DND-41 (cell line): ENCODE measurements at regions not wholly inside any gene's neighbourhood (a gene's known extent, or its start where the extent isn't known, plus 50 kb on each side); places are given as distances from the start of the nearest gene placed in this dataset.

Source experiments
- ATAC-seq: fragments of 200-7000 bp; cut with Tn5 transposase; 3 replicates; pipeline ENCODE4 v1.9.1; 2021; ENCODE audit warnings: low read depth; ENCODE audit not compliant: insufficient read depth
- DNase-seq: peaks from one replicate; pipeline ENCODE4 v3.0.0-alpha.2; 2020
- H2AFZ ChIP-seq: 2 replicates; pipeline ENCODE4 v1.6.0; 2012; ENCODE audit warnings: low read depth, low read length
- H3K27ac ChIP-seq: 2 replicates; pipeline ENCODE4 v1.5.1; 2012; ENCODE audit warnings: low read length, inconsistent platforms
- H3K27me3 ChIP-seq: fragments of 200-600 bp; sonication (generic); 2 replicates; pipeline ENCODE4 v1.6.0; 2012; ENCODE audit warnings: low read length, mild to moderate bottlenecking, inconsistent platforms; ENCODE audit not compliant: insufficient read depth, poor library complexity
- H3K36me3 ChIP-seq: 2 replicates; pipeline ENCODE4 v1.5.1; 2012; ENCODE audit warnings: low read length, inconsistent platforms; ENCODE audit not compliant: insufficient read depth
- H3K4me1 ChIP-seq: 2 replicates; pipeline ENCODE4 v1.5.1; 2012; ENCODE audit warnings: mild to moderate bottlenecking, low read length; ENCODE audit not compliant: insufficient read depth
- H3K4me2 ChIP-seq: 2 replicates; pipeline ENCODE4 v1.6.0; 2012; ENCODE audit warnings: mild to moderate bottlenecking, moderate library complexity, low read length, inconsistent platforms; ENCODE audit not compliant: insufficient read depth
- H3K4me3 ChIP-seq, 2 experiments: fragments of 200-600 bp in 1 of 2; shearing (Covaris generic) in 1 of 2; 2 replicates each; pipeline ENCODE4 v1.5.1; 2012 to 2016; ENCODE audit warnings: inconsistent platforms in 2 of 2, low read length in 2 of 2, mild to moderate bottlenecking in 2 of 2, low read depth in 1 of 2, moderate library complexity in 1 of 2
- H3K79me2 ChIP-seq: 2 replicates; pipeline ENCODE4 v1.6.0; 2012; ENCODE audit warnings: low read length, inconsistent platforms; ENCODE audit not compliant: insufficient read depth
- H3K9ac ChIP-seq: 2 replicates; pipeline ENCODE4 v1.6.0; 2012; ENCODE audit warnings: low read depth, mild to moderate bottlenecking, inconsistent platforms, low read length, moderate library complexity
- H3K9me3 ChIP-seq: 2 replicates; pipeline ENCODE4 v1.5.1; 2012; ENCODE audit warnings: low read length, moderate library complexity, mild to moderate bottlenecking, inconsistent platforms; ENCODE audit not compliant: insufficient read depth, severe bottlenecking
- H4K20me1 ChIP-seq: 2 replicates; pipeline ENCODE4 v1.6.0; 2012; ENCODE audit warnings: low read length; ENCODE audit not compliant: insufficient read depth
- EZH2 ChIP-seq: IDR thresholded peaks from 3 replicates; pipeline ENCODE4 v1.6.1; 2012; ENCODE audit warnings: borderline replicate concordance, low read depth, mild to moderate bottlenecking, moderate library complexity, low read length, inconsistent platforms; ENCODE audit not compliant: severe bottlenecking
- TF ChIP-seq, protein P1 (sequence below): IDR thresholded peaks from 2 replicates; pipeline ENCODE4 v1.5.1; 2012; ENCODE audit warnings: borderline replicate concordance, low read length, moderate library complexity, mild to moderate bottlenecking; ENCODE audit not compliant: poor library complexity, severe bottlenecking; ENCODE audit errors: extremely low read depth

DNA sequence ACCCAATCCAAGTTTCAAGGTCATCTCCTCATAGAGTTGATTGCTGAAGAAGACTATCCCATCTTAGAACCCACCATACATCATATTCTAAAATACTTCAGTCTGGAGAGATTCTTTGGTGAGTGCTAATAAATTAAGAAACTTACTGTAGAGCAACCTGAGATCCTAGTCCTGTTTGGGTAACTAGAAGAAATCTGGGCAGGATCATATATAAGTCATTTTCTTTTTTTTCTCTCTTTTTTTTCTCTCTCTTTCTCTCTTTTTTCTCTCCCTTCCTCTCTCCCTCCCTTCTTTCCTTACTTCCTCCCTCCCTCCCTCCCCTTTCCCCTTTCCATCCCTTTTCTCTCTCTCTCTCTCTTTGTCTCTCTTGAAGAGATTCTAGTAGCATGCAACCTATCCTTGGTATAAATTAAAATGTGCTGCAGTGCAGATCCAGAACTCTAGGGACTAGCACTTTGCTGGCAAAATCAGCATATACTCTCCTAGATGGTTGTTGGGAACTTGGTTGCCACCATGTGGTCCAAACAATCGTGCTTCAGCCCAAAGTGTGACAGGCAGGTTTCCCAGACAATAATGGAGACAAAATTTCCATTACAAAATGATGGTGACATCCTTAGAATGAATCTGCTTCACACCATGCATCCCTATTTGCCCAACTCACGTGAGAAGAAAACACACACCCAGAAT, 399.4 kb upstream of the CELF4 start:
- Histone ChIP-seq H4K20me1 (no peaks in the 10 kb centered on the region), H3K36me3 (no peaks in the 10 kb centered on the region), H3K27me3 (no peaks in the 10 kb centered on the region), H2AFZ (no peak overlapping the region), H3K4me2 (no peak overlapping the region), H3K79me2 (no peaks in the 10 kb centered on the region), H3K9ac (no peak overlapping the region), H3K9me3 (no peaks in the 10 kb centered on the region), H3K4me1 (no peaks in the 10 kb centered on the region), H3K4me3 (no peak overlapping the region), H3K27ac (no peak overlapping the region)
- DNase-seq: no peak
- TF ChIP-seq, protein P1, sequence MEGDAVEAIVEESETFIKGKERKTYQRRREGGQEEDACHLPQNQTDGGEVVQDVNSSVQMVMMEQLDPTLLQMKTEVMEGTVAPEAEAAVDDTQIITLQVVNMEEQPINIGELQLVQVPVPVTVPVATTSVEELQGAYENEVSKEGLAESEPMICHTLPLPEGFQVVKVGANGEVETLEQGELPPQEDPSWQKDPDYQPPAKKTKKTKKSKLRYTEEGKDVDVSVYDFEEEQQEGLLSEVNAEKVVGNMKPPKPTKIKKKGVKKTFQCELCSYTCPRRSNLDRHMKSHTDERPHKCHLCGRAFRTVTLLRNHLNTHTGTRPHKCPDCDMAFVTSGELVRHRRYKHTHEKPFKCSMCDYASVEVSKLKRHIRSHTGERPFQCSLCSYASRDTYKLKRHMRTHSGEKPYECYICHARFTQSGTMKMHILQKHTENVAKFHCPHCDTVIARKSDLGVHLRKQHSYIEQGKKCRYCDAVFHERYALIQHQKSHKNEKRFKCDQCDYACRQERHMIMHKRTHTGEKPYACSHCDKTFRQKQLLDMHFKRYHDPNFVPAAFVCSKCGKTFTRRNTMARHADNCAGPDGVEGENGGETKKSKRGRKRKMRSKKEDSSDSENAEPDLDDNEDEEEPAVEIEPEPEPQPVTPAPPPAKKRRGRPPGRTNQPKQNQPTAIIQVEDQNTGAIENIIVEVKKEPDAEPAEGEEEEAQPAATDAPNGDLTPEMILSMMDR: no peak
- no peak for TF ChIP-seq EZH2
- ATAC-seq: no peak

DNA sequence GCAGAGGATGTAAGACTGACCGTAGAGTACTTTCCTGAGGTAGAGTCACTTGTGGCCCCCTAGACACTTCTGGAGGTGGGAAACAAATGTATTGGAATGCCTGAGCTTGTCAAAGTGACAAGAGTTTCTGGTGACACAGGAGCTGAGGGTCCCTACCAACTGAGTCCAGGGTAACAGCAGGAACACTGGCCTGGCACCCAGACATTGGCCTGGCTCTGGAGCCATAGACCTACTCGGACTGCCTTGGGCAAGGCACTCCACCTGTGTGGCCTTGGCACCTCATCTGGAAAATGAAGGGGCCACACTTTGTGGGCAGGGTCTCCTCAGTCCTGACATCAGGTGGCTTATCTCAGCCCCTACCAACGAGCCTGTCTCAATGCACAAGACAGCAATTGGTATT, 398.2 kb upstream of the CELF4 start:
- Histone ChIP-seq H3K4me2 (no peak overlapping the region), H3K9ac (no peak overlapping the region), H3K36me3 (no peaks in the 10 kb centered on the region), H2AFZ (no peak overlapping the region), H3K27me3 (no peaks in the 10 kb centered on the region), H3K9me3 (no peaks in the 10 kb centered on the region), H3K4me1 (no peaks in the 10 kb centered on the region), H4K20me1 (no peaks in the 10 kb centered on the region), H3K79me2 (no peaks in the 10 kb centered on the region), H3K4me3 (no peak overlapping the region), H3K27ac (no peak overlapping the region)
- ATAC-seq (no peak), DNase-seq (no peak)
- no peak for TF ChIP-seq EZH2
- TF ChIP-seq, protein P1: no peak

DNA sequence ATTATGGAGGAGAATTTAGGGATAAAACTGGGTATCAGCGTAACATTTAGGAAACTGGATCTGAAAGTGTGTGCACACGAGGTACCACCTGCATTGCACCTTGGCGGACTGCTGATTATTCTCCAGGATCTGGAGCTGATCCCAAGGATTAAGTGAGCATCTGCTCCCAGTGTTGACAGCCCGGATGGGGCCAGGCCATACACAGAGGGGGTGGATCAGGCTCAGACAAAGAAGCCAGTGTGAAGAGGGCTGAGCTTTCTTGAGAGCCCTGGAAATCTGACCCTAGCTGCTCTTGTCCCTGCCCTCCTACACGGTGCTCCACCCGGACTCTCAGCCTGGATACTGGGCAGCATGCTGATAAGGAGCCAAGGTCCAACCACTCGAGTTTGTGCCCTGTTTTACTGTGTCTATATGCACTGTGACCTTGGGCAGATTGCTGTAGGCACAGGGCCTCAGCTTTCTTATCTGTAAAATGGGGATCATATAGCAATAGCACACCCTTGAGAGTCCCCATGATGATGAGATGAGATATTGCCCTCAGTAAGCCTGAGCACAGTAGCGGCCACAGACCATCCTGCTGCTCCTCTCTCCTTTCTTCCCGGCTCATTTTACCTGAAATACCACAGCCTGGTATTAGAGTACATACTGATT, 396.8 kb upstream of the CELF4 start:
- DNase-seq (no peak), ATAC-seq (no peak)
- TF ChIP-seq EZH2: no peak
- TF ChIP-seq, protein P1: no peak
- H4K20me1 ChIP-seq: no peaks in the 10 kb centered on the region
- no peak overlapping the region for H3K27ac ChIP-seq
- no peaks in the 10 kb centered on the region for H3K27me3 ChIP-seq
- H3K9me3 ChIP-seq: no peaks in the 10 kb centered on the region
- H3K36me3 ChIP-seq: no peaks in the 10 kb centered on the region
- no peak overlapping the region for H3K9ac ChIP-seq
- no peaks in the 10 kb centered on the region for H3K79me2 ChIP-seq
- no peak overlapping the region for H3K4me3 ChIP-seq
- no peak overlapping the region for H3K4me2 ChIP-seq
- H2AFZ ChIP-seq: no peak overlapping the region
- H3K4me1 ChIP-seq: no peaks in the 10 kb centered on the region
